CD4-positive, CD25-positive, alpha-beta regulatory T cell (primary cell): ENCODE measurements at regions not wholly inside any gene's neighbourhood (a gene's known extent, or its start where the extent isn't known, plus 50 kb on each side); places are given as distances from the start of the nearest gene placed in this dataset.

Experiments used
- ATAC-seq, 2 donors: fragments of 150-1000 bp; cut with Tn5 transposase; one replicate each; pipeline ENCODE4 v1.10.0; 2021; ENCODE audit warnings: low read depth in 2 of 2, moderate number of reproducible peaks in 2 of 2, moderate library complexity in 1 of 2
- DNase-seq, 3 donors: peaks; one replicate each; pipeline versions ENCODE4 v3.0.0 to v3.0.0-alpha.2; 2012 to 2022; ENCODE audit warnings: mixed read lengths in 1 of 3
- H3K27ac ChIP-seq: one replicate; pipeline ENCODE4 v1.7.0; 2013; ENCODE audit warnings: mild to moderate bottlenecking, low read length; ENCODE audit not compliant: insufficient read depth, poor library complexity, severe bottlenecking
- H3K27me3 ChIP-seq: one replicate; pipeline ENCODE4 v1.7.0; 2013; ENCODE audit warnings: low read length; ENCODE audit not compliant: control insufficient read depth, insufficient read depth
- H3K36me3 ChIP-seq: one replicate; pipeline ENCODE4 v1.7.0; 2013; ENCODE audit warnings: mild to moderate bottlenecking, low read length, moderate library complexity; ENCODE audit not compliant: control insufficient read depth, insufficient read depth
- H3K4me1 ChIP-seq: 2 replicates; pipeline ENCODE4 v1.7.0; 2013; ENCODE audit warnings: mild to moderate bottlenecking, low read length; ENCODE audit not compliant: insufficient read depth, control insufficient read depth, poor library complexity, severe bottlenecking
- H3K4me3 ChIP-seq: one replicate; pipeline ENCODE4 v1.7.0; 2013; ENCODE audit warnings: low read depth, mild to moderate bottlenecking, low read length, moderate library complexity
- H3K9me3 ChIP-seq, 2 experiments: 1 replicate in 1 of 2; 2 replicates in 1 of 2; pipeline ENCODE4 v1.7.0; 2013; ENCODE audit warnings: low read length in 2 of 2, mild to moderate bottlenecking in 1 of 2, moderate library complexity in 1 of 2; ENCODE audit not compliant: control insufficient read depth in 2 of 2
- H3K27ac Mint-ChIP-seq, 3 donors: one replicate each; pipeline ENCODE4 v1.8.0; 2020 to 2022; ENCODE audit warnings: mild to moderate bottlenecking in 3 of 3, mixed read lengths in 3 of 3, moderate library complexity in 2 of 3
- H3K27me3 Mint-ChIP-seq: one replicate; pipeline ENCODE4 v1.8.0; 2022; ENCODE audit warnings: mild to moderate bottlenecking, mixed read lengths
- H3K36me3 Mint-ChIP-seq: one replicate; pipeline ENCODE4 v1.8.0; 2020; ENCODE audit warnings: mixed read lengths
- H3K4me1 Mint-ChIP-seq, 4 donors: one replicate each; pipeline ENCODE4 v1.8.0; 2020 to 2022; ENCODE audit warnings: mixed read lengths in 4 of 4, mild to moderate bottlenecking in 1 of 4
- H3K4me3 Mint-ChIP-seq, 4 donors: one replicate each; pipeline ENCODE4 v1.8.0; 2020 to 2022; ENCODE audit warnings: mild to moderate bottlenecking in 4 of 4, mixed read lengths in 4 of 4, moderate library complexity in 3 of 4
- H3K9me3 Mint-ChIP-seq, 7 donors: one replicate each; pipeline ENCODE4 v1.8.0; 2020 to 2022; ENCODE audit warnings: mixed read lengths in 7 of 7, mild to moderate bottlenecking in 3 of 7, moderate library complexity in 2 of 7

- Mint-ChIP-seq H3K9me3 (peaks cover 0 to 3% (median 0%) of the 10 kb centered on the region in 7 donors), H3K27ac (no peak overlapping the region), H3K4me3 (no peak overlapping the region), H3K27me3 (no peaks in the 10 kb centered on the region), H3K36me3 (no peaks in the 10 kb centered on the region), H3K4me1 (peaks cover 0 to 3% (median 0%) of the 10 kb centered on the region in 4 donors)
- DNase-seq (no peak), ATAC-seq (no peak)
- Histone ChIP-seq H3K9me3 (no peaks in the 10 kb centered on the region), H3K4me3 (no peak overlapping the region), H3K27me3 (no peaks in the 10 kb centered on the region), H3K36me3 (no peaks in the 10 kb centered on the region), H3K27ac (no peak overlapping the region), H3K4me1 (no peaks in the 10 kb centered on the region)
Observed at GRCh38 chr14:53896726-53897125, 59.9 kb downstream of the BMP4 start.

- no peaks in the 10 kb centered on the region for H3K27me3 Mint-ChIP-seq
- Histone ChIP-seq H3K9me3 (no peaks in the 10 kb centered on the region), H3K36me3 (no peaks in the 10 kb centered on the region), H3K4me1 (no peaks in the 10 kb centered on the region), H3K27ac (no peak overlapping the region), H3K4me3 (no peak overlapping the region), H3K27me3 (no peaks in the 10 kb centered on the region)
- ATAC-seq: no peak
- peak in 1 of 3 donors; percentile 29 for DNase-seq
- no peak overlapping the region for H3K4me3 Mint-ChIP-seq
- H3K4me1 Mint-ChIP-seq: peaks cover 0 to 3% (median 0%) of the 10 kb centered on the region in 4 donors
- H3K9me3 Mint-ChIP-seq: peaks cover 0 to 2% (median 0%) of the 10 kb centered on the region in 7 donors
- H3K36me3 Mint-ChIP-seq: no peaks in the 10 kb centered on the region
- H3K27ac Mint-ChIP-seq: no peak overlapping the region
Observed at GRCh38 chr14:53894456-53894855, 62.2 kb downstream of the BMP4 start.

DNA sequence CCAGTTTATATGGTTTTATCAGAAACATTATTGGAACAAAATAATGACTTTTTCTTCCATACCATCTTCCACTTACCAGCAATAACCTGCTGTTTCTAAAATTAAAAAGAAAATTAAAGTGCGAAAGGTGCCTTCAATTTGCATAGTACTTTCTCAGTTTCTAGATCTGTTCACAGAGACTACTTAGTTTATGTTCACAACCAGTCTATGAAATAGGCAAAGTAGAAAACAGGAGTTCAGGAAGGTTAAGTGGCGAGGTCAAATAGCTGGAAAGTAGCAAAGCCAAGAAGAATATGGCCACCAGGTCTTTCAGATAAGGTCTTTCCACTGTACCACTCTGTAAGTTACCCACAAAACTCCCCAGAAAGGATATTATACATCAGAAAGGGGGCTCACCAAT is 63.3 kb downstream of the BMP4 start:
- no peaks in the 10 kb centered on the region for H3K27me3 Mint-ChIP-seq
- no peaks in the 10 kb centered on the region for H3K36me3 Mint-ChIP-seq
- peaks cover 0 to 4% (median 0%) of the 10 kb centered on the region in 7 donors for H3K9me3 Mint-ChIP-seq
- H3K4me1 Mint-ChIP-seq: peaks cover 0 to 3% (median 0%) of the 10 kb centered on the region in 4 donors
- no peak overlapping the region for H3K4me3 ChIP-seq
- no peak for ATAC-seq
- no peak overlapping the region for H3K27ac Mint-ChIP-seq
- no peaks in the 10 kb centered on the region for H3K27me3 ChIP-seq
- peaks cover 0 to under 1% of the 10 kb centered on the region in 2 experiments for H3K9me3 ChIP-seq
- H3K27ac ChIP-seq: no peak overlapping the region
- H3K36me3 ChIP-seq: no peaks in the 10 kb centered on the region
- no peak for DNase-seq
- no peaks in the 10 kb centered on the region for H3K4me1 ChIP-seq
- no peak overlapping the region for H3K4me3 Mint-ChIP-seq

DNA sequence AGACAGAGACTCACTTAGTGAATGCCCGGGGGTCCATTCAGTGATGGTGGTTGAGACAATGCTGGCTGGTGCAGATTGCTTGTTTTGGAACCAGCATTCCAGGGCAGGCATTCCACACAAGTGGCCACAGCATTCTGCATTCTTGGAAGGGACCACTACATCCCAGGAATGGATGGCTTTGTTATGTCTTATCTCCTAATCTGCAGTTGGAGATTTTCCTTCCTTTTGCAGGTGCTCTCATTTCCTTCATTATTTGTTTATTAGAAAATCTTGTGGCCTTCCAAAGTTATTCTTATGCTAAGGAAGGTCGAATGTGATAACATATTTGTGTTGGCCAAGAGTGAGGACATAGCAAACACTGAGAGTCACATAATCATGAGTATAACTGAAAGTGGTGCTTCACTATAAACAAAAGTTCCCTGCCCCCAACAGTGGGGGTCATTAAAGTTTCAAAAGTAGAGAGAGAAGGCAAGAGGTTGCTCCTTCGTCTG is 66.0 kb downstream of the BMP4 start:
- Histone ChIP-seq H3K36me3 (no peaks in the 10 kb centered on the region), H3K9me3 (peaks cover 0 to 1% of the 10 kb centered on the region in 2 experiments), H3K4me1 (no peaks in the 10 kb centered on the region), H3K27me3 (no peaks in the 10 kb centered on the region), H3K4me3 (no peak overlapping the region), H3K27ac (no peak overlapping the region)
- ATAC-seq (no peak), DNase-seq (no peak)
- Mint-ChIP-seq H3K4me3 (no peak overlapping the region), H3K9me3 (peaks cover 0 to 6% (median 0%) of the 10 kb centered on the region in 7 donors), H3K27me3 (no peaks in the 10 kb centered on the region), H3K27ac (no peak overlapping the region), H3K36me3 (no peaks in the 10 kb centered on the region), H3K4me1 (peaks cover 0 to 3% (median 0%) of the 10 kb centered on the region in 4 donors)

GRCh38 chr14:53888535-53889386 is 67.9 kb downstream of the BMP4 start:
- DNase-seq (no peak), ATAC-seq (no peak)
- Histone ChIP-seq H3K36me3 (no peaks in the 10 kb centered on the region), H3K9me3 (peaks cover 0 to 1% of the 10 kb centered on the region in 2 experiments), H3K27me3 (no peaks in the 10 kb centered on the region), H3K4me3 (no peak overlapping the region), H3K27ac (no peak overlapping the region), H3K4me1 (no peaks in the 10 kb centered on the region)
- Mint-ChIP-seq H3K4me1 (no peaks in the 10 kb centered on the region), H3K4me3 (no peak overlapping the region), H3K9me3 (peaks cover 0 to 7% (median 0%) of the 10 kb centered on the region in 7 donors), H3K36me3 (no peaks in the 10 kb centered on the region), H3K27ac (no peak overlapping the region), H3K27me3 (no peaks in the 10 kb centered on the region)

DNA sequence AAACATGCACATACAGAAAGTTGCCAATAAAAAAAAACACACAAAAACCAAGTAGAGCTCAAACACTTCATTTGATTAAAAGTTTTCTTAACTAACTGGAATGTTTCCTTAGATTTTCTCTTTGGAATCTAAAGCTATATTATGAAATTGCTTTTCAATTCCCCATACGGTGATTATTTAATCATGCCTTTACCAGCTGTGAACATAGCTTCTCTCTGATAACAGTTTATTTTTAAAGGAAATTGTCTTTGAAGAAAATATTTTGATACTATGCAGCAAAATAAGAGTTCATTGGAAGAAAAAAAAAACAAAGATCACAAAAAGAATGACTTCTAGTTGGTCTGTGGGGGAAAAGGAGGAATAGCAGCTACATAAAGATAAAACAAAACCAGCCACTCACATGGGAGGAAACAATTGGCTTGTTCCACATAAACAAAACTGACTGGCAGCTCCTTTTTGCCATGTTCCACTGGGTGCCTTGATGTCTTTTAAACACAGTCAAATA is 71.4 kb downstream of the BMP4 start:
- H3K4me1 ChIP-seq: no peaks in the 10 kb centered on the region
- H3K9me3 ChIP-seq: peaks cover 0 to 1% of the 10 kb centered on the region in 2 experiments
- Mint-ChIP-seq H3K4me3 (no peak overlapping the region), H3K4me1 (no peaks in the 10 kb centered on the region), H3K27me3 (no peaks in the 10 kb centered on the region), H3K36me3 (no peaks in the 10 kb centered on the region), H3K27ac (no peak overlapping the region), H3K9me3 (peaks cover 0 to 10% (median 0%) of the 10 kb centered on the region in 7 donors)
- no peak for ATAC-seq
- no peak overlapping the region for H3K4me3 ChIP-seq
- no peak for DNase-seq
- H3K27ac ChIP-seq: no peak overlapping the region
- H3K27me3 ChIP-seq: no peaks in the 10 kb centered on the region
- no peaks in the 10 kb centered on the region for H3K36me3 ChIP-seq

- ATAC-seq (no peak), DNase-seq (no peak)
- no peak overlapping the region for H3K27ac Mint-ChIP-seq
- Histone ChIP-seq H3K27ac (no peak overlapping the region), H3K36me3 (no peaks in the 10 kb centered on the region), H3K27me3 (no peaks in the 10 kb centered on the region), H3K4me1 (no peaks in the 10 kb centered on the region), H3K4me3 (no peak overlapping the region), H3K9me3 (peaks cover 0 to 1% of the 10 kb centered on the region in 2 experiments)
- H3K9me3 Mint-ChIP-seq: peaks cover 0 to 10% (median 0%) of the 10 kb centered on the region in 7 donors
- no peaks in the 10 kb centered on the region for H3K27me3 Mint-ChIP-seq
- no peaks in the 10 kb centered on the region for H3K36me3 Mint-ChIP-seq
- no peaks in the 10 kb centered on the region for H3K4me1 Mint-ChIP-seq
- H3K4me3 Mint-ChIP-seq: no peak overlapping the region
Observed at GRCh38 chr14:53884601-53885000, 72.0 kb downstream of the BMP4 start.
